AG04450 (cell line): ENCODE measurements at regions not wholly inside any gene's neighbourhood (a gene's known extent, or its start where the extent isn't known, plus 50 kb on each side); places are given as distances from the start of the nearest gene placed in this dataset.

Experiments
- CTCF ChIA-PET: fragments of 300-600, 350-600 bp; formaldehyde crosslinking; extraction: SDS; loops from one replicate; lab custom pipeline; 2022; ENCODE audit warnings: antibody characterized with exemption, inconsistent platforms; lab: Charles Lee
- POLR2A ChIA-PET: fragments of 350-600 bp; formaldehyde crosslinking; extraction: SDS; loops from one replicate; lab custom pipeline; 2021; ENCODE audit warnings: antibody characterized with exemption, inconsistent platforms; lab: Yijun Ruan, JAX
- DNase-seq: peaks from one replicate; pipeline ENCODE4 v3.0.0-alpha.2; 2011; ENCODE audit warnings: low read depth, low spot score
- H3K27ac ChIP-seq: one replicate; pipeline ENCODE4 v1.5.1; 2012; ENCODE audit warnings: low read depth, low read length, control low read depth
- H3K27me3 ChIP-seq: one replicate; pipeline ENCODE4 v1.6.0; 2012; ENCODE audit warnings: low read length; ENCODE audit not compliant: control insufficient read depth, insufficient read depth
- H3K4me3 ChIP-seq: 2 replicates; pipeline ENCODE4 v1.5.1; 2011; ENCODE audit warnings: mild to moderate bottlenecking, low read depth, low read length, control low read depth
- H3K9me3 ChIP-seq: 2 replicates; pipeline ENCODE4 v1.5.1; 2012; ENCODE audit warnings: low read length; ENCODE audit not compliant: control insufficient read depth, insufficient read depth
- TF ChIP-seq, protein P1 (sequence below): IDR thresholded peaks from 2 replicates; pipeline ENCODE4 v1.5.1; 2011; ENCODE audit warnings: low read depth, low read length, control low read depth, inconsistent platforms

DNA sequence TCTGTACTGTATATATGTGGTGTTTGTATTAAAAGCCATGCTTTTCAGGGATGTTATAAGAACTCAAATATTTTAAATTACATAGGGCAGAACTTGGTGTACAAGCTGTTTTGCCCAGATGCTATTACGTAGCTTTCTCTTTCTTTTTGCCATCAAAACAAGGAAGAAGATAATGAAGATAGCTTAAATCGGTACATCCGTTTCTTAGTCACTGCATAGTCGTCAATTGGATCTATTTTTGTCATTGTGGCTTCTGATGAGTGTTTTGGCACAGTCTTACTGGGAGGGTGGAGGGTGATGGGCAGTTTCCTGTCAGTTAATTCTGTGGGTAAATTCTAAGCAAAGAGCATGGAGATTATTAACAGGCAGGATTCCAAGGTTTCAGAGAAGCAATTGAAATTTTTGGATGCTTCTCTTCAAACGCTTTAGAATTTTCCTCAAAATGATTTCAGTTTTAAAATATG lies 649.1 kb upstream of the GJE1 start:
- CTCF ChIA-PET: interaction anchor here (1.1 kb wide), 1 partner anchor 15 kb away, joined by 3 read pairs; no protein-coding TSS in a partner anchor
- POLR2A ChIA-PET: interaction anchor here (1.0 kb wide), 1 partner anchor 31 kb away, joined by 4 read pairs; no protein-coding TSS in a partner anchor
- peak overlapping the region; percentile 41 for H3K4me3 ChIP-seq
- TF ChIP-seq, protein P1, sequence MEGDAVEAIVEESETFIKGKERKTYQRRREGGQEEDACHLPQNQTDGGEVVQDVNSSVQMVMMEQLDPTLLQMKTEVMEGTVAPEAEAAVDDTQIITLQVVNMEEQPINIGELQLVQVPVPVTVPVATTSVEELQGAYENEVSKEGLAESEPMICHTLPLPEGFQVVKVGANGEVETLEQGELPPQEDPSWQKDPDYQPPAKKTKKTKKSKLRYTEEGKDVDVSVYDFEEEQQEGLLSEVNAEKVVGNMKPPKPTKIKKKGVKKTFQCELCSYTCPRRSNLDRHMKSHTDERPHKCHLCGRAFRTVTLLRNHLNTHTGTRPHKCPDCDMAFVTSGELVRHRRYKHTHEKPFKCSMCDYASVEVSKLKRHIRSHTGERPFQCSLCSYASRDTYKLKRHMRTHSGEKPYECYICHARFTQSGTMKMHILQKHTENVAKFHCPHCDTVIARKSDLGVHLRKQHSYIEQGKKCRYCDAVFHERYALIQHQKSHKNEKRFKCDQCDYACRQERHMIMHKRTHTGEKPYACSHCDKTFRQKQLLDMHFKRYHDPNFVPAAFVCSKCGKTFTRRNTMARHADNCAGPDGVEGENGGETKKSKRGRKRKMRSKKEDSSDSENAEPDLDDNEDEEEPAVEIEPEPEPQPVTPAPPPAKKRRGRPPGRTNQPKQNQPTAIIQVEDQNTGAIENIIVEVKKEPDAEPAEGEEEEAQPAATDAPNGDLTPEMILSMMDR: no peak
- peak overlapping the region; percentile 77 for H3K27ac ChIP-seq
- H3K9me3 ChIP-seq: no peaks in the 10 kb centered on the region
- H3K27me3 ChIP-seq: no peaks in the 10 kb centered on the region
- peak; percentile 50 for DNase-seq

DNA sequence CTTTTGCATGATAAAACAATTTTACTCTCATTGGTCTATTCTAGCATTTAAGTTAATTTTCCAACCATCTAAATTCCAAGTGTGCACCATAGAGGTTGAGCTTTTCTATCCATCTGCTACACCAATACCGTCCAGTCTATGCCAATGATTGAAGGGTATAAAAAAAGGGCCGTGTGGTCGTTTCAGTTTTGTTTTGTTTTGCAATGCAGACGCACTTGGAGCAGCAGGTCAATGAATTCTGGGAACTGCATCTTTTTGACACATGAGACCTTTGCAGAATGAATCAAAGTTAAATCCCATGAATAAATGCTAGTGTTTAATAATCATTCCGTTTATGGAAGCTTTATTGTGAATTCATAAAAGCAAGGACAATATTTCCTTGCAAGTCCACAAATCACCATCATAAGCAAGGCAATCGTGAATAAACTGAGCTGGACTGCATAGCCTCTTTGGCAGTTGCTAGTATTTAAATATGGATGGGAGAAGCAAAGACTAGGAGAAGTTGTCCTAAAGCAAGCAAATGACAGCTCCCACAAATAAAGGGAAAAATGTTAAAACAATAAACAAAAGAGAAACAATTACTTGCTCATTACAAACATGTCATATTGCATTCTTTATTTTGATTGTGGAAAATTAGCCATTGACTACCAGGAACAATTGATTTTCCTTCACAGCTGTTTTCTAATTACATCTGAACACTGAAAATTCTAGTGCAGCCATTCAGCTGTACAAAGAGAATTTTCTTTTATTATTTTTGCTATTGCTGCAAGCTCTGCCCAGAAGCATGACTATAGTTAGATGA lies 649.7 kb upstream of the GJE1 start:
- Histone ChIP-seq H3K4me3 (peak overlapping the region; percentile 41), H3K9me3 (no peaks in the 10 kb centered on the region), H3K27ac (peak overlapping the region; percentile 77), H3K27me3 (no peaks in the 10 kb centered on the region)
- ChIA-PET CTCF (interaction anchor here (0.7 kb wide), 2 partner anchors 9 to 531 kb away, joined by 3 to 6 read pairs; no protein-coding TSS in a partner anchor), POLR2A (interaction anchor here (0.7 to 1.0 kb wide), 2 partner anchors 31 to 969 kb away, joined by 3 to 4 read pairs; no protein-coding TSS in a partner anchor)
- TF ChIP-seq, protein P1: no peak
- DNase-seq: no peak

DNA sequence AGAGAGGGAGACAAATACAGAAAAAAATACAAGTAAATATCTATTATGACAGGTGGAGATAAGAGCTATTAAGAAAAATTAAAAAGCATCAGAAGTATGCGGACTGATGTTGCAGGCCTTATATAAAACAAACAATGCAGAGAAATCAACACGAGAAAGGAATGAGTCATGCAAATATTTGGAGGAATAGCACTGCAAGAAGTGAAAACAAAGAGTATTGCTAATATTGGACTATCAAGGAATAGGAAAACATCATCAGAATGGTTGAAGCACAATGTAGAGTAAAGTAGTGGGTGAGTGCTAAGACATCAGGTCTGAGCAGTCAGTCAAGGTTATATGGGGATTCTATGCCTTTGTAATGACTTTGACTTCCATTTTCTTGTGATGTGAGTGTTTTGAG lies 657.5 kb upstream of the GJE1 start:
- no peak for DNase-seq
- no peaks in the 10 kb centered on the region for H3K27me3 ChIP-seq
- H3K4me3 ChIP-seq: no peak overlapping the region
- POLR2A ChIA-PET: no interaction called here
- CTCF ChIA-PET: no interaction called here
- H3K9me3 ChIP-seq: no peaks in the 10 kb centered on the region
- H3K27ac ChIP-seq: no peak overlapping the region
- TF ChIP-seq, protein P1: no peak

DNA sequence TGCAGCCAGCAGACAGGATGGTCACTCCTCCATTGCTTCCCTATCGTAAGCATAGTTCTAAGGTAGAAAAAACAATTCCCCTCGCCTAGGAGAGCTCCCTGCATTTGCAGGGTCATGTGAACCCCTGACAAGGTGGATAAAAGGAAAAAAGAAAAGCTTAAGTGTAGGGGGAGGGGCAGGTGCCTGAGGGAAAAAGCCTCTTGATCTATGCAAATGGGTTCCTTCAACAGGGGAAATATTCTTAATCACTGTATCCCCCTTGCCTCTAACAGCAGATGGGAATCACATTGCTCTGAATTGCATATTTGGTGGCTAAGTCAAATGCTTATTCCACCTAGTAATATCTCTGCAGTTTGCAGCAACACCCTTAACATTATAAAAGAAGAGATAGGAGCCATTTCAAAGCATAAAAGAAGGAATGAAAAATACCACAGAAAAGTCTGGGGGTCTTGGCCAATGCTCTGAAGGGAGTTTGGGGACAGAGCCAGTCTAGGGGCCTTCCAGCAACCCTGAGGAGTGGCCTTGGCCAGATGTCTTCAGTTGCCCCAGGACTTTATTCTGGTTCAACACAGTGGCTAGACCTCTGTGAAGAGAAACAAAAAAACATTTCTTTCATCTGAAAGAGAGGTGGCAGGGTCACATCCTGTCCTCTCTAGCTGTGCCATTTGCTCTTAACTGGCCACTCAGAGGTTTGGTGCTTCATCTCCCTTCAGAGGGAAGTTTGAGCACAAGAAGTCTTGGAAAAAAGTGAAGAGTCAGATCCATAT lies 660.4 kb upstream of the GJE1 start:
- DNase-seq: no peak
- Histone ChIP-seq H3K4me3 (no peak overlapping the region), H3K27ac (no peak overlapping the region), H3K27me3 (no peaks in the 10 kb centered on the region), H3K9me3 (no peaks in the 10 kb centered on the region)
- TF ChIP-seq, protein P1: no peak
- POLR2A ChIA-PET: no interaction called here
- CTCF ChIA-PET: no interaction called here
